NCI-H2196 treated with DMSO at 0.1 percent for 48 hours (cell line): ENCODE measurements at regions not wholly inside any gene's neighbourhood (a gene's known extent, or its start where the extent isn't known, plus 50 kb on each side); places are given as distances from the start of the nearest gene placed in this dataset.
"Not testable (repeated sequence)": the region's sequence is repeated elsewhere in the genome, so short reads cannot be mapped to it uniquely, and the experiment has no call there.

ENCODE experiments used
- DNase-seq: peaks from one replicate; lab custom pipeline; 2025; ENCODE audit not compliant: unreplicated experiment; lab: John Stamatoyannopoulos, UW

- DNase-seq: no peak
Measured at GRCh38 chr13:86920961-86921360, 750.2 kb upstream of the SLITRK5 start.

GRCh38 chr13:86922936-86923335, 748.2 kb upstream of the SLITRK5 start:
- DNase-seq: no peak

GRCh38 chr13:86926916-86927315, 744.3 kb upstream of the SLITRK5 start:
- DNase-seq: not testable (repeated sequence)

- DNase-seq: no peak
Measured at GRCh38 chr13:86932776-86933334, 738.3 kb upstream of the SLITRK5 start.

- DNase-seq: no peak
Measured at GRCh38 chr13:86933676-86934075, 737.5 kb upstream of the SLITRK5 start.

GRCh38 chr13:86937316-86937715, 733.9 kb upstream of the SLITRK5 start:
- DNase-seq: no peak

GRCh38 chr13:86945584-86945983, 725.6 kb upstream of the SLITRK5 start:
- DNase-seq: no peak

- DNase-seq: no peak
Measured at GRCh38 chr13:86946734-86947133, 724.4 kb upstream of the SLITRK5 start.

- no peak for DNase-seq
Measured at GRCh38 chr13:86954341-86954740, 716.8 kb upstream of the SLITRK5 start.

GRCh38 chr13:86960876-86961275, 710.3 kb upstream of the SLITRK5 start:
- DNase-seq: no peak

GRCh38 chr13:86974251-86974994, 696.7 kb upstream of the SLITRK5 start:
- DNase-seq: no peak

GRCh38 chr13:86974995-86975328, 696.2 kb upstream of the SLITRK5 start:
- DNase-seq: no peak

- DNase-seq: no peak
Measured at GRCh38 chr13:86976521-86977324, 694.4 kb upstream of the SLITRK5 start.

- DNase-seq: no peak
Measured at GRCh38 chr13:86986448-86986847, 684.7 kb upstream of the SLITRK5 start.

- no peak for DNase-seq
Measured at GRCh38 chr13:86992251-86992650, 678.9 kb upstream of the SLITRK5 start.

- no peak for DNase-seq
Measured at GRCh38 chr13:87003265-87003664, 667.9 kb upstream of the SLITRK5 start.

- DNase-seq: no peak
Measured at GRCh38 chr13:87005511-87005910, 665.7 kb upstream of the SLITRK5 start.

- DNase-seq: no peak
Measured at GRCh38 chr13:87035526-87035925, 635.6 kb upstream of the SLITRK5 start.

- DNase-seq: no peak
Measured at GRCh38 chr13:87042946-87043345, 628.2 kb upstream of the SLITRK5 start.

GRCh38 chr13:87052731-87053130, 618.4 kb upstream of the SLITRK5 start:
- no peak for DNase-seq

GRCh38 chr13:87057807-87058520, 613.2 kb upstream of the SLITRK5 start:
- DNase-seq: no peak
